HCT116 (cell line): ENCODE measurements at regions not wholly inside any gene's neighbourhood (a gene's known extent, or its start where the extent isn't known, plus 50 kb on each side); places are given as distances from the start of the nearest gene placed in this dataset.

ENCODE experiments used
- CTCF ChIP-seq, 3 experiments: fragments of 200-600 bp in 1 of 3; sonication (generic) in 1 of 3; IDR thresholded peaks in 2 of 3; conservative IDR thresholded peaks in 1 of 3; 2 replicates each; pipeline ENCODE4 v1.5.1; 2012 to 2017; ENCODE audit warnings: low read depth in 2 of 3, low read length in 2 of 3, antibody characterized with exemption in 1 of 3, borderline replicate concordance in 1 of 3, control low read depth in 1 of 3, mild to moderate bottlenecking in 1 of 3, mixed read lengths in 1 of 3, mixed run types in 1 of 3, moderate library complexity in 1 of 3; ENCODE audit not compliant: insufficient read depth in 1 of 3
- EGR1 ChIP-seq: IDR thresholded peaks from 2 replicates; pipeline ENCODE4 v1.6.1; 2012; ENCODE audit warnings: low read depth
- EZH2 ChIP-seq: fragments of 200-600 bp; sonication (generic); IDR thresholded peaks from 2 replicates; pipeline ENCODE4 v1.6.1; 2017; ENCODE audit warnings: antibody characterized with exemption, mixed run types
- EZH2phosphoT487 ChIP-seq: fragments of 200-600 bp; IDR thresholded peaks from 2 replicates; pipeline ENCODE4 v1.6.1; 2018; ENCODE audit warnings: antibody characterized with exemption, borderline replicate concordance
- JUND ChIP-seq: IDR thresholded peaks from 2 replicates; pipeline ENCODE4 v1.6.1; 2012
- POLR2A ChIP-seq: IDR thresholded peaks from 2 replicates; pipeline ENCODE4 v1.7.0; 2011; ENCODE audit warnings: borderline replicate concordance; ENCODE audit not compliant: insufficient read depth, insufficient read length; ENCODE audit errors: extremely low read depth
- POLR2AphosphoS5 ChIP-seq: IDR thresholded peaks from 2 replicates; pipeline ENCODE4 v1.6.1; 2011; ENCODE audit warnings: mild to moderate bottlenecking, low read depth, low read length, moderate library complexity
- REST ChIP-seq: IDR thresholded peaks from 2 replicates; pipeline ENCODE4 v1.6.1; 2012; ENCODE audit warnings: low read depth

GRCh38 chr12:132409495-132410295 lies 80.3 kb upstream of the FBRSL1 start:
- TF ChIP-seq CTCF (IDR thresholded peaks at IDR 0.05 in 2 of 3, conservative IDR thresholded peaks at IDR 0.05 in 1 of 3; ENCODE audit: borderline replicate concordance in 1 of 3, insufficient read depth in 1 of 3, low read depth in 2 of 3, low read length in 2 of 3) (no peak), EZH2phosphoT487 (no peak), JUND (no peak), REST (no peak), EGR1 (no peak), POLR2A (no peak), EZH2 (no peak), POLR2AphosphoS5 (no peak)
